NCI-H2196 treated with DMSO at 0.1 percent for 48 hours (cell line): ENCODE measurements at regions not wholly inside any gene's neighbourhood (a gene's known extent, or its start where the extent isn't known, plus 50 kb on each side); places are given as distances from the start of the nearest gene placed in this dataset.
"Not testable (repeated sequence)": the region's sequence is repeated elsewhere in the genome, so short reads cannot be mapped to it uniquely, and the experiment has no call there.

ENCODE experiments used
- DNase-seq: peaks from one replicate; lab custom pipeline; 2025; ENCODE audit not compliant: unreplicated experiment; lab: John Stamatoyannopoulos, UW

GRCh38 chr2:16079637-16080036 lies 139.3 kb downstream of the MYCN start:
- no peak for DNase-seq

- DNase-seq, result no peak
Measured at GRCh38 chr2:16077601-16078000, 137.3 kb downstream of the MYCN start.

DNA sequence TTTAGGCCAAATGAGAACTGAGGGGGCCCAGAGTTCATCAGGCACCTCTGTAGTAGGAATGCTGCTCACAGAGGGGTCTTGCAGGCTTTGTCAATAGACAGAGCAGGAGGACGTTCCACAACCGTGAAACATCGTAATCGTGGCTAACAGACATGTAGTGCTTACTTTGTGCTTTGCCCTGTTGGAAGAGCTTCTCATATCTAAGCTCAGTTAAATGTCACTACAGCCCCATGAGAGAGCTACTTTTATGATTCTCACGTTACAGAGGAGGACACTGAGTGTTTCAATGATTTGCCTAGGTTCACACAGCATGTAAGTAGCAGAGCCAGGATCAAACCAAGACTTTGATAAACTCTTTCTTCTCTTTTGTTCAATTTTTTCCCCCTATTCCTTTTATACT lies 136.6 kb downstream of the MYCN start:
- DNase-seq, result no peak

GRCh38 chr2:16075045-16076012 lies 135.0 kb downstream of the MYCN start:
- no peak for DNase-seq

GRCh38 chr2:16073921-16074425 lies 133.6 kb downstream of the MYCN start:
- no peak for DNase-seq

DNA sequence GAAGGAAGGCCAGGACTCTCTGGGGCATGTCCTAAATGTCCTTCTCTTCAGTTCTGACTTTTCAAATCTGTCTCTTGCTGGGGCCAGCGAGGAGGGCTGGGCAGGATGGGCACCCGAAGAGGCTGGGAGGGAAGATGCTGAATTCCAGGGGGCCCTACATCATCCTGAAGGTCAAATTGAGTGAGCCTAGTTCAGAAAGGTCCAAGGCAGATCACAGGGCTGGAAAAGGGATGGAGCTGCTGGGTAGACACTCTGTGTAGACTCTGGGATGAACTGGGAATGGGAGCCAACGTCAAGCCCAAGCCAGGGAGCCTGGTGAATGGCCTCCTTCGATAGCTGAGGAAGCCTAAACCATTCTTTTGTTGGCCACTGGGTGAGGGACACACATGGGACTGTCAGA lies 133.1 kb downstream of the MYCN start:
- no peak for DNase-seq

DNA sequence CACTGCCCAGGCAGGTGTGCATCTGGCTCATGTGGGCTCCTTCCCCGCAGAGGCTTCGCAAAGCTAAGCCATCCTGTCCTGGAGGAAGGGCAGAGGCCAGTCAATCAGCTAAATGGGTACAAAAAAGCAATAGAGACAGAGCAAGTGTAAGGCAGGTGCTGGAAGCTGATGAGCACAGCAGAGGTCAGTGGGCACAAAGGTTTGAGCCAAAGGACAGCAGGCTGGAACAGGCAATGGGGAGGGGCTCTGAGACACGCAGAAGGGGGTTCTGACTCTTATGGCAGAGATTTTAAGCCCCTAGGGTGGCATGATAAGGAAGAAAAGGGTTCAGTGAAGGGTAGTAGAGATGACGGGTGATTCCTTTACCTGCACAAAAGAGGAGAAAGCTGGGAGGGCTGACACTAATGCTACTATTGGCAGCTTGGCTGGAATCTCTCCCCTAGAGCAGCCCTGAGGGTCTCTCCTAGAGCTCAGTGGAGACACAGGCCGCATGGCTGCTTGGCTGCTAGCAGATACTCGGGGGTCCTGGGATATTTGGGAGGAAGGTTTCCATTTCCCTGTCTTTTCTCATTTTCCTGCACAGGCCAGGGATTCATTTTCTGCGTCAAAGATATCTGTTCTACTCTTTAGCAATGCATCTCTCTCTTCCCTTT lies 132.4 kb downstream of the MYCN start:
- no peak for DNase-seq

DNA sequence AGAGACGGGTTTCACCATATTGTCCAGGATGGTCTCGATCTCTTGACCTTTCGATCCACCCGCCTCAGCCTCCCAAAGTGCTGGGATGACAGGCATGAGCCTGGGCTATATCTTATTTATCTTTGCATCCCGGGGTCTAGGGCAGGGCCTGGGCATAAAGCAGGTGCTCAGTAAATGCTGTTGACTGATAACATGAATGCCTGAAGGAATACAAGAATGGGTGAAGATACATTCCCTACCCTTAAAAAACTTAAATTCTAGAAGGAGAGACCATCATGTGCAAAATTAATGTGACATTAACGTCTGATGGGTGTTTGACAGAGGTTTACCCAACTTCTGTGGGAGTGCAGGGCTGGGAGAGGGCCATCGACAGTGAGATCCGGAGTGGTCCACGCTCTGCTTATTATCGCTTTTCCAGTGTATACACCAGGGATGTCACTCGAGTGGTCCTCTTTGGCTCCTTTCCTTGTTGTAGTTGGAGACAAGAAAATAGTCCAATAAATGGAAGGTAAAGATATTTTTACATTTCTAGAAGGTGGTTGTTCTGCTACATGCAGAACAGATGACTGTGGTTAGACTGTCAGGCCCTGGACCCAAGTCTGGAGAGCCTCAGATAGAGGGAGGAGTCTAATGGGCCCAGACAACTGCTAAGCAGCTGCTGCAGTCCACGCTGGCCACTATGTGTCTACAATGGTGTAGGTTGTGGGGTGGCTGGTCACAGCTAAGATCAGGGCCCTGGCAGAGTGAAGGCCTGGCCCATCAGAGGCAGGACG lies 131.7 kb downstream of the MYCN start:
- no peak for DNase-seq

GRCh38 chr2:16071039-16071864 lies 130.9 kb downstream of the MYCN start:
- no peak for DNase-seq

DNA sequence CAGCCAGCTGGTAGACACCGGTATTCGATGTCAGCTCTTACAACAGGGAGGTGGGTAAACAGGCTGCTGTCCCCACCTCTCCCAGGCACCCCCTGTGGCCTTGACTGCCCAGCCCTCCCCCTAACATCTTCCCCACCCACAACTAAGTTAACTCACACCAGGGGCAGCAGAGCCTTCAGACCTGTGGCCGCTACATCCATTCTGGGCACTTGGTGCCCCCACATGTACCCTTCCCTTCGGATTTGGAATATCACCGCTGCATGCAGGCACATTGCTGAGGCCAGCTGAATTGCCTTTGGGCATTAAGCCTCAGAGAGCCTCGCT lies 130.3 kb downstream of the MYCN start:
- no peak for DNase-seq

- no peak for DNase-seq
Measured at GRCh38 chr2:16069933-16070647, 129.7 kb downstream of the MYCN start.

DNA sequence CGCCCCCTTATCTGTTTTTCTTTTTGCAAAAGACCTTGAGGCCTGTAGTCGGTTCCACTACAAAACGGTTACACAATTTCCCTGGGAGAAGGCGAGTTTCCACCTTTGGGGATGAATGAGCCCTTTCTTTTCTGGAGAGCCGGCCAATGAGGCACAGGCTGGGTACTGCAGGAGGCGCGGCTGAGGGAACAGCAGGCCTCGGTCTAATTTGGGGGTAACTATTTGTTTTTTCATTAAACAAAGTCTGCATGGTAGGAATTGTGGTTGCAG lies 129.2 kb downstream of the MYCN start:
- DNase-seq, result no peak

DNA sequence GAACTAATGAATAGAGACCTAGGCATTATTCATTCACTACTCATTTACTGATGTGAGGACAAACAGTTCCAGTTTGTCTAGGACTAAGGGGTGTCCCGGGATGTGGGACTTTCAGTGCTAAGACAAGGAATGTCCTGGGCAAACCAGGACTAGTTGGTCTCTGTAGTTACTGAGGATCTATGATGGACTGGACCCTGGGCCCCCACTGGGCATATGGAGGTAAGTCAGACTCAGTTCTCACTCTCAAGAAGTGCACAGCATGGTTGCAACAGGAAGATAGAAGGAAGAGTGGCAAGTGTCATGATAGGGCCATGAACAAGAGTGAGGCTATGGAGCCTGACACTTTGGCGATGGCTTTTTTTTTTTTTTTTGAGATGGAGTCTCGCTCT lies 128.2 kb downstream of the MYCN start:
- no peak for DNase-seq

DNA sequence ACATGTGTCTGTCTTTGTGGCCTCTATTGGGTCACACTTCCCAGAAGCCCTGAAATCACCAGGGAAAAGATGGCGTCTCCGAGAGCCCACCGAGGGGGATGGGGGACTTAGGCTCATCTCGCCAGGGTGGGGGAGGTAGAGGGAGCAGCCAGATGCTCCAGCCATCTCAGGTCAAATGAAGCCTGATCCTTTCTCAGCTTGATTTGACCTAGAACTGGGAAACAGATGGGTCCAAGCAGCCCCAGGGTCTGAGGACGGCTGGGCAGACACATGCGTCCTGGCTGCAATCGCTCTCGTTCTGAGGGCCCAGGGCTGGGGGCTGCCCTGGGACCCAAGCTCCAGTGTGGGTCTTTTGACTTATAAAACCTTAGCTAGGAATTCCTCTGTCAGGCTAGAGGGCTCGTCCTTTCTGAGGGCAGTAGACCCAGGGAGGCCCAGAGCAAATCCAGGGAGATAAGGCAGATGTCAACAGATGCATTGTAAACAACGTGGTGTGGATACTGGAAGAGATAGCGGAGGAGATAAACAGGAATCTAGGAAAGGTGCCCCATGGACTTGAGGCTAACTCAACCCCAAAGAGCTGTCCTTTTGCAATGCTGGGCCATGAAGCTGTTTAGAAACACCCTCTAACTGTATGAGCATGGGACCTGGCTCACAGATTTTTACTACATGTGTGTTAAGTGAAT lies 127.7 kb downstream of the MYCN start:
- DNase-seq, result no peak

- no peak for DNase-seq
Measured at GRCh38 chr2:16067444-16067843, 127.1 kb downstream of the MYCN start.

DNA sequence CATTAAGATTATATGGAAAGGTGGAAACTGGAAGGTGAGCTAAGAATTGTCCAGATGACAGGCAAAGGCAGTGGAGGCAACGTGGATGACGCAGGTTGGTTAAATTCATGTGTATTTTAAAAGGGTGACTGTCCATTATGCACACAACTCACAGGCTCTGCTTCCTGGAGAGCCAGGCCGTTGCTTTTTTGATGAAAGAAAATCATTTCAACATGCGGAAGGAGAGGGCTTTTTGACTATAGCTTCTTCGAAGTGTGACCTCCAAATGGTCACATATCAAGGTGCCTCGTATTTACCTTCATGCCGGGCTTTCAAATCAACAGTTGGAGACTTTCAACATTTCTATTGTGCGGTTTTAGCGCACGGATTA lies 126.7 kb downstream of the MYCN start:
- no peak for DNase-seq

DNA sequence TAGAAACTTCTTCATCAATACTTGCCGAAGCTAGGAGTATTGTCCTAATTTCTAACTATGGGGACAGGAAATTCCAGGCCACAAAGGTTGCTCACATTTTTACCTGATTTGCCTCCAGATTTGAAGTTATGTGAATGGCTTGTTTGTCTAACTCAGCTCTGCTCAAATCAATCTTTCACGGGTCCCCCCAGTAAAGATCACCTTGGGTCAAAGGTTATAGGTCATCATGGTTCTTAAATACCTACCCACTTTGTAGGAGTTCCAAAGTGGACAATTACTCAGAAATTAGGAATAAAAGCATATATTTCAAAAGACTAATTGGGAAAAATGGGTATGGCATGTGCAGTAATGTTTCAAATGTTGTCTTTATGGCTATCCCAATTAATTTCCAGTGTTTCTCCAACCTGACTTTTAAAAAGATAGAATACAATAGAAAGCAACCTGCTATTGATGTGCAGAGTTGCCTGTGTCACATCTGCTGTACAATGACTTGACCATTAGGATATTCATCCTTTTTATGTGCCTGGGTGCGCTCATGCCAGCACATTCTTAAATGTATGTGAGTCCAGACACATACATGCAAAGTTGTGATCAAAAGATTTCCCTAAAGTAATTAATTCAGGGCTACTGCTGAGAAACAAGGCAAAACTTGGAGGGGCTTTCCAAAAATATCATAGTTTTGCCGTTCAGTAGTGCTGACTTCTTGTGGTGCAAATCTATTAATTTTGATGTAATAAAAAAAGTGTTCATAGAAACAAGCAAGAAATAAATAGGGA lies 126.1 kb downstream of the MYCN start:
- DNase-seq, result no peak

- DNase-seq, result not testable (repeated sequence)
Measured at GRCh38 chr2:16065272-16066069, 125.1 kb downstream of the MYCN start.
